ENCODE measurements at regions not wholly inside any gene's neighbourhood (a gene's known extent, or its start where the extent isn't known, plus 50 kb on each side); places are given as distances from the start of the nearest gene placed in this dataset.

DNA sequence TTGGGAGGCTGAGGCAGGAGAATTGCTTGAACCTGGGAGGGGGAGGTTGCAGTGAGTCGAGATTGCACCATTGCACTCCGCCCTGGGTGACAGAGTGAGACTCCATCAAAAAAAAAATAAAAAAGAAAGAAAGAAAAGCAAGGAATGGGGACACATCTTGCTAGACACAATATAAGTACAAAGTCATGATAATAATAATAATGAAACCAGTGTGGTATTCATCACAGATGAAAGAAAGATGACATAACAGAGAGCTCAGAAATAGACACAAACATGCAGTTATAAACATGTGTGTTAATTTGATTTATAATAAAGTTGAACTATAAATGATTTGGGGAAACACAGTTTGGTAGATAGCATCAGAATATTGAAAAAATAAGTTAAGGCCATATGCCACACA lies 264.1 kb downstream of the SRGAP2C start:
- Histone ChIP-seq H3K27me3 (ENCODE audit: insufficient read depth, low read depth) (no peaks in the 10 kb centered on the region), H3F3A (ENCODE audit: insufficient read depth, low read depth) (no peaks in the 10 kb centered on the region), H3K4me1 (replicated peaks; ENCODE audit: insufficient read depth) (no peaks in the 10 kb centered on the region), H3K4me2 (no peak overlapping the region), H3K27ac (no peak overlapping the region), H3K79me2 (ENCODE audit: low read depth) (no peaks in the 10 kb centered on the region), H3K9me2 (ENCODE audit: insufficient read depth) (no peaks in the 10 kb centered on the region), H3K4me3 (no peak overlapping the region), H4K20me1 (ENCODE audit: insufficient read depth) (no peaks in the 10 kb centered on the region), H3K9me3 (ENCODE audit: insufficient read depth, low read depth) (no peaks in the 10 kb centered on the region), H3K36me3 (ENCODE audit: low read depth) (no peaks in the 10 kb centered on the region), H2AFZ (no peak overlapping the region)
- no TSS peak for BruUV-seq (replicated peaks)
- intact Hi-C loops (cut with micrococcal nuclease; ENCODE audit: unreplicated experiment) = loop anchor here (5.0 kb wide), 1 partner anchor 68 kb away; no protein-coding TSS in a partner anchor
- POLR2A ChIA-PET (ENCODE audit: unreplicated experiment) = no interaction called here
- TF ChIP-seq EZH2 (IDR thresholded peaks at IDR 0.05; ENCODE audit: low read depth) = no peak
- TF ChIP-seq, protein P1, sequence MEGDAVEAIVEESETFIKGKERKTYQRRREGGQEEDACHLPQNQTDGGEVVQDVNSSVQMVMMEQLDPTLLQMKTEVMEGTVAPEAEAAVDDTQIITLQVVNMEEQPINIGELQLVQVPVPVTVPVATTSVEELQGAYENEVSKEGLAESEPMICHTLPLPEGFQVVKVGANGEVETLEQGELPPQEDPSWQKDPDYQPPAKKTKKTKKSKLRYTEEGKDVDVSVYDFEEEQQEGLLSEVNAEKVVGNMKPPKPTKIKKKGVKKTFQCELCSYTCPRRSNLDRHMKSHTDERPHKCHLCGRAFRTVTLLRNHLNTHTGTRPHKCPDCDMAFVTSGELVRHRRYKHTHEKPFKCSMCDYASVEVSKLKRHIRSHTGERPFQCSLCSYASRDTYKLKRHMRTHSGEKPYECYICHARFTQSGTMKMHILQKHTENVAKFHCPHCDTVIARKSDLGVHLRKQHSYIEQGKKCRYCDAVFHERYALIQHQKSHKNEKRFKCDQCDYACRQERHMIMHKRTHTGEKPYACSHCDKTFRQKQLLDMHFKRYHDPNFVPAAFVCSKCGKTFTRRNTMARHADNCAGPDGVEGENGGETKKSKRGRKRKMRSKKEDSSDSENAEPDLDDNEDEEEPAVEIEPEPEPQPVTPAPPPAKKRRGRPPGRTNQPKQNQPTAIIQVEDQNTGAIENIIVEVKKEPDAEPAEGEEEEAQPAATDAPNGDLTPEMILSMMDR (conservative IDR thresholded peaks at IDR 0.05) = no peak
- no peak for DNase-seq
- CTCF ChIA-PET = no interaction called here

DNA sequence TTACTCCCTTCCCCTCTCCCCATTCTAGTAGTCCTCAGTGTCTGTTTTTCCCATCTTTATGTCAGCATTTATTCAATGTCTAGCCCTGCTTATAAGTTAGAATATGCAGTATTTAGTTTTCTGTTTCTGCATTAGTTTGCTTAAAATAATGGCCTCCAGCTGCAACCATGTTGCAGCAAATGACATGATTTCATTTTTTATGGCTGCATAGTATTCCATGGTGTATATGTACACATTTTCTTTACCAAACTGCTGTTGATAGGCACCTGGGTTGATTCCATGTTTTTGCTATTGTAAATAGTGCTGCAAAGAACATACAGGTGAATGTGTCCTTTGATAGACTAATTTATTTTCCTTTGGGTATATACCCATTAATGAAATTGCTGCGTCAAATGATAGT lies 267.7 kb downstream of the SRGAP2C start:
- intact Hi-C loops (cut with micrococcal nuclease; ENCODE audit: unreplicated experiment) = no loop called here
- no peak for TF ChIP-seq EZH2 (IDR thresholded peaks at IDR 0.05; ENCODE audit: low read depth)
- TF ChIP-seq, protein P1 (conservative IDR thresholded peaks at IDR 0.05) = no peak

DNA sequence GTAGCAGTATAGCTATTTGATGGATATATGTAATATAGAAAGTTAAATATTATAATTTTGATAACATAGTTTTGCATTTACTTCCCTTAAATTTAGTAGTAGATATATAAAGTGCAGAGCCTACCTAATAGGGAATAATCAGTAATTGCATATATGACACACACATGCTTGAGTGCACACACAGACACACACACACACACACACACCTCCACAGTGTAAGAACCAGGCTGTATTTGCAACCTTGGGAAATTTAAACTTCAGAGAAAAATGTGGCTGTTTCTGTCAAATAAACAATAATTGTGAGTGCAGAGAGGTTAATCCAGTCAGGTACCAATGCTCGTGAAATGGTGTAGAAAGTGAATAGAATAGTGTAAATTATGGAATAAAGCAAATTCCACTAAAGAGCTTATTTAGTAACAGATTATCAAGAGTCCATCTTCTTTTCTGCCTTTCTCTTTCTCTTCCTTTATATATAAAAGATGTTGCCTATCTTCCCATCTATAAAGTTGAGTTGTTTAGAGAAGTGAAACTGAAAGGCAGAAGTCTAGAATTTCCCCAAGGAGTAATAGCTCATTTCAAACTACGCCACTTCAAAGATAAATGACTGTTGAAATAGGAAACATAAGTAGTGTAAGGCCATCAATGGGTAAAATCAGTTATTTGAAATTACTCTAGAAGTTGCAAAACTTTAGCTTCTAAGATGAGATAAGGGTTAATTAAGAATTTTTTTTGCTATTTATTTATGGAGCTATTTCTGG lies 273.7 kb downstream of the SRGAP2C start:
- BruUV-seq (replicated peaks) = no TSS peak
- intact Hi-C loops (cut with micrococcal nuclease; ENCODE audit: unreplicated experiment) = no loop called here

More for the DNA sequence above, 267.7 kb downstream of the SRGAP2C start:
- CTCF ChIA-PET = no interaction called here
- no peak overlapping the region for H3K4me2 ChIP-seq
- no peaks in the 10 kb centered on the region for H3F3A ChIP-seq (ENCODE audit: insufficient read depth, low read depth)
- no peaks in the 10 kb centered on the region for H4K20me1 ChIP-seq (ENCODE audit: insufficient read depth)
- BruUV-seq (replicated peaks) = no TSS peak
- H3K9me3 ChIP-seq (ENCODE audit: insufficient read depth, low read depth) = no peaks in the 10 kb centered on the region
- no peak overlapping the region for H2AFZ ChIP-seq
- H3K4me3 ChIP-seq = no peak overlapping the region
- no peaks in the 10 kb centered on the region for H3K4me1 ChIP-seq (replicated peaks; ENCODE audit: insufficient read depth)
- no peaks in the 10 kb centered on the region for H3K9me2 ChIP-seq (ENCODE audit: insufficient read depth)
- DNase-seq = no peak
- H3K27ac ChIP-seq = no peak overlapping the region
- H3K79me2 ChIP-seq (ENCODE audit: low read depth) = no peaks in the 10 kb centered on the region
- no peaks in the 10 kb centered on the region for H3K27me3 ChIP-seq (ENCODE audit: insufficient read depth, low read depth)
- POLR2A ChIA-PET (ENCODE audit: unreplicated experiment) = no interaction called here
- H3K36me3 ChIP-seq (ENCODE audit: low read depth) = no peaks in the 10 kb centered on the region

More for the DNA sequence above, 273.7 kb downstream of the SRGAP2C start:
- no peak for DNase-seq
- ChIA-PET CTCF (no interaction called here), POLR2A (ENCODE audit: unreplicated experiment) (no interaction called here)
- H2AFZ ChIP-seq = no peak overlapping the region
- no peak overlapping the region for H3K27ac ChIP-seq
- H3K9me3 ChIP-seq (ENCODE audit: insufficient read depth, low read depth) = no peaks in the 10 kb centered on the region
- TF ChIP-seq EZH2 (IDR thresholded peaks at IDR 0.05; ENCODE audit: low read depth) = no peak
- TF ChIP-seq, protein P1 (conservative IDR thresholded peaks at IDR 0.05) = no peak
- H4K20me1 ChIP-seq (ENCODE audit: insufficient read depth) = no peaks in the 10 kb centered on the region
- H3F3A ChIP-seq (ENCODE audit: insufficient read depth, low read depth) = no peaks in the 10 kb centered on the region
- no peaks in the 10 kb centered on the region for H3K79me2 ChIP-seq (ENCODE audit: low read depth)
- no peaks in the 10 kb centered on the region for H3K9me2 ChIP-seq (ENCODE audit: insufficient read depth)
- no peaks in the 10 kb centered on the region for H3K36me3 ChIP-seq (ENCODE audit: low read depth)
- no peak overlapping the region for H3K4me2 ChIP-seq
- H3K4me1 ChIP-seq (replicated peaks; ENCODE audit: insufficient read depth) = no peaks in the 10 kb centered on the region
- H3K4me3 ChIP-seq = no peak overlapping the region
- H3K27me3 ChIP-seq (ENCODE audit: insufficient read depth, low read depth) = no peaks in the 10 kb centered on the region
